HG03045 (cell line): ENCODE measurements at regions not wholly inside any gene's neighbourhood (a gene's known extent, or its start where the extent isn't known, plus 50 kb on each side); places are given as distances from the start of the nearest gene placed in this dataset.
"Not testable (repeated sequence)": the region's sequence is repeated elsewhere in the genome, so short reads cannot be mapped to it uniquely, and the experiment has no call there.

Experiments
- ATAC-seq: cut with Tn5 transposase; IDR thresholded peaks from one replicate; pipeline ENCODE4 v1.9.1; 2021; ENCODE audit warnings: mild to moderate bottlenecking, moderate library complexity; ENCODE audit not compliant: unreplicated experiment

DNA sequence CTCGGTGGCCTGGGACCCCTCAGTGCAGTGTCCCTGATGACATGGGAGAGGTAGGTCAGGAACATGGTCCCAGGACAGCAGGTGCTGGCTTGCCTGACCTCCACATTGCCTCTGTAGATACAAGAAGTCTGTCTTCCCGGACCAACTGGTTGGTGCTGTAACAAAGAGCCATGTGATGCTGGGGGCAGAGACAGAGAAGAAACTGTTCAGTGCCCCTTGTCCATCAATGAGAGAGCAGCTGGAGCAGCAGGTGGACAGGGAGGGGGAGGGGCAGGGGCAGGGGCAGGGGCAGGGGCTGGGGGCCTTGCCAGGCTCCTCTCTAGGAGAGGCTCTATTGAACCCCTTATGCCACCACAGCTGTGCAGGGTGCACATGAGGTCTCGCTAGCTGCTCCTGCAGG is 191.8 kb downstream of the KLRB1 start:
- not testable (repeated sequence) for ATAC-seq

- ATAC-seq: not testable (repeated sequence)
These were observed 193.9 kb downstream of the KLRB1 start for GRCh38 chr12:9413862-9414261.

DNA sequence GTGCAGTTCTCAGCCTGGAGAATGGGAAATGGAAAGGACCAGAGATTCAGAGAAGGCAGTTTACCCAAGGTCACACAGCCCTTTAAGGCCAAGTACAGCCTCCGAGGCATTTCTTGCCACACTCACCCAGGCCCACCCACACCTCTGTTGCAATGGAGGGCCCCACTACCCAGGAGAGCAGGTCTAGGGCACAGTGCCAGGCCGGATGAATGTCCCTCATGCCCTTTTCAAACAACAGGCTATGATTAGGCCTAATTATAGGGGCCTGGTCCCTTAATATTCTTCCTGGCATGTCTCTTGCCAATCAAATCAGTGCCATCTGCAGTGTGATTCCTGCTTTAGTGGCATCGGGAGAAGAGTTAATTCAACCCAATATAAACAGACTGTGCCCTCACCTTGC is 195.3 kb downstream of the KLRB1 start:
- ATAC-seq: not testable (repeated sequence)

DNA sequence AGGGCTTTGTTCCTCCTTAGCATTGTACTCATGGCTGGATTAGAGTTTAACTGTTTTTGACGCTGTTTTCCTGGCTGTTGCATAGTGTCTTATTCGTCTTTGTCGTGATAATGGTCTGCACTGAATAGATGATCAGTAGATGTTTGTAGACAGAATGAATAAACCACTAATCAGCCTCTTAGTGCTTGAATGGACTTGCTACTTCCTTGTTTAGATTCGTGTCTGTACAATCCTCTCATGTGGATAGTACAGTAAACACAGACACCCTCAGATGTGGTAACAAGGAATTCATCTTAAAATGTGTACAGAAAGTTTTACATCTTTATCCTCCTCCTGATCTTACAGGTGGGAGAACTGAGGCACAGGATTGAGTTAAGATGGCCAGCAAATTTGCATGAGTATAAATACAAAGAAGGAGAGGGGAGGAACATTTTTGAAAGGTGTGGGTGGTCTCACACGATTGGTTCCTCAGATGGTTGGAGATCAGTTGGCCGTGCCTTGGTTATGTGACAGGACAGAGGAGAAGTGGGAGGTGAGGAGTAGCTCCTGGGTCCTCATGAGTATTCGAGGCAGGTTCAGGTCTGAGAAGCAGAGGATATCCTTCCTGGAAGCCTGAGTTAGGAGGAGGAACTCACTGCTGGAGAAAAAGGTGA is 196.0 kb downstream of the KLRB1 start:
- not testable (repeated sequence) for ATAC-seq

- ATAC-seq: not testable (repeated sequence)
These were observed 199.2 kb upstream of the PZP start for GRCh38 chr12:9407425-9407748.

DNA sequence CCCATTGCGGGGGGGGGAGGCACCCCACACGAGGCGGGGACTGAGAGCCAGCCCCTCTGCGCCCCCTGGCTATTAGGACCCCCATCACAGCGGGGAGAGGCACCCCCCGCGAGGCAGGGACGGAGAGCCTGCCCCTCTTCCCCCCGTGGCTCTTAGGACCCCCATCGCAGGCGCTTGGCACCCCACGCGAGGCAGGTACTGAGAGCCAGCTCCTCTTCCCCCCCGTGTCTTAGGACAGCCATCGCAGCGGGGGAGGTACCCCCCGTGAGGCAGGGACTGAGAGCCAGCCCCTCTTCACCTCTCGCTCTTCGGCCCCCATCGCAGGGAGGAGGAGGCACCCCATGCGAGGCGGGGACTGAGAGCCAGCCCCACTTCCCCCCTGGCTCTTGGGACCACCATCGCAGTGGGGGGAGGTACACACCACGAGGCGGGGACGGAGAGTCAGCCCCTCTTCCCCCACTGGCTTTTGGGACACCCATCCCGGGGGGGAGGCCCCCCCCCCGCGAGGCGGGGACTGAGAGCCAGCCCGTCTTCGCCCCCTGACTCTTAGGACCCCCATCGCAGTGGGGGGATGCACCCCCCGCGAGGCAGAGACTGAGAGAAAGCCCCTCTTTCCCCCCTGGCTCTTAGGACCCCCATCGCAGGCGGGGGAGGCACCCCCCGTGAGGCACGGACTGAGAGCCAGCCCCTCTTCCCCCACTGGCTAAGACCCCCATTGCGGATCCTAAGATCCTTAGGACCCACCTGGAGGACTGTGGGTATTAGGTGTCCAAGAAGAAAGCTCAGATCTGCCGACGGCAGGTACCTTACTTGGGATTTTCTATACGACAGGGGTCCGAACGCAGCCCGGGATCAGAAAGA is 198.6 kb upstream of the PZP start:
- ATAC-seq: no peak

DNA sequence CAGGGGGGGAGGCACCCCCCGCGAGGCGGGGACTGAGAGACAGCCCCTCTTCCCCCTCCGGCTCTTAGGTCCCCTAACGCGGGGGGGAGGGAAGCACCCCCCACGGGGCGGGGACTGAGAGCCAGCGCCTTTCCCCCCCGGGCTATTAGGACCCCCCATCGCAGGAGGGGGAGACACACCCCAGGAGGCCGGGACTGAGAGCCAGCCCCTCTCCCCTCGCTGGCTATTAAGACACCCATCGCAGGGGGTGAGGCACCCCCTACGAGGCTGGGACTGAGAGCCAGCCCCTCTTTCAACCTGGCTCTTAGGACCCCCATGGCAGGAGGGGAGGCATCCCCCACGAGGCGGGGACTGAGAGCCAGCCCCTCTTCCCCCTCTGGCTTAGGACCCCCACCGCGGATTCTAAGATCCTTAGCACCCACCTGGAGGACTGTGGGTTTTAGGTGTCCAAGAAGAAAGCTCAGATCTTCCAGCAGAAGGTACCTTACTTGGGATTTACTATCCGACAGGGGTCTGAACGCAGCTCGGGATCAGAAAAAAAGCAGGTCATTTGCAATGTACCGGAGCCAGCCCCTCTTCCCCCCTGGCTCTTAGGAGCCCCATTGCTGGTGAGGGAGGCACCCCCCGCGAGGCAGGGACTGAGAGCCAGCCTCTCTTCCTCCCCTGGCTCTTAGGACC is 197.8 kb upstream of the PZP start:
- ATAC-seq: no peak

DNA sequence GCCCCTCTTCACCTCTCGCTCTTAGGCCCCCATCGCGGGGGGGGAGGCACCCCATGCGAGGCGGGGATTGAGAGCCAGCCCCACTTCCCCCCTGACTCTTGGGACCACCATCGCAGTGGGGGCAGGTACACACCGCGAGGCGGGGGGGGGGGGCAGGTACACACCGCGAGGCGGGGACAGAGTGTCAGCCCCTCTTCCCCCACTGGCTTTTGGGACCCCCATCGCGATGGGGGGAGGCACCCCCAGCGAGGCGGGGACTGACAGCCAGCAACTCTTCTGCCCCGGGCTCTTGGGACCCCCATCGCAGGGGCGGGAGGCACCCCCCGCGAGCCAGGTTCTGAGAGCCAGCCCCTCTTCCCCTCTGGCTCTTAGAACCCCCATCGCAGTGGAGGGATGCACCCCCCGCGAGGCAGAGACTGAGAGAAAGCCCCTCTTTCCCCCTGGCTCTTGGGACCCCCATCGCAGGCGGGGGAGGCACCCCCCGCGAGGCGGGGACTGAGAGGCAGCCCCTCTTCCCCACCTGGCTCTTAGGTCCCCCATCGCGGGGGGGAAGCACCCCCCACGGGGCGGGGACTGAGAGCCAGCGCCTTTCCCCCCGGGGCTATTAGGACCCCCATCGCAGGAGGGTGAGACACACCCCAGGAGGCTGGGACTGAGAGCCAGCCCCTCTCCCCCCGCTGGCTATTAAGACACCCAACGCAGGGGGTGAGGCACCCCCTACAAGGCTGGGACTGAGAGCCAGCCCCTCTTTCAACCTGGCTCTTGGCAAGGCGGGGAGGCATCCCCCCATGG is 196.5 kb upstream of the PZP start:
- ATAC-seq: no peak

DNA sequence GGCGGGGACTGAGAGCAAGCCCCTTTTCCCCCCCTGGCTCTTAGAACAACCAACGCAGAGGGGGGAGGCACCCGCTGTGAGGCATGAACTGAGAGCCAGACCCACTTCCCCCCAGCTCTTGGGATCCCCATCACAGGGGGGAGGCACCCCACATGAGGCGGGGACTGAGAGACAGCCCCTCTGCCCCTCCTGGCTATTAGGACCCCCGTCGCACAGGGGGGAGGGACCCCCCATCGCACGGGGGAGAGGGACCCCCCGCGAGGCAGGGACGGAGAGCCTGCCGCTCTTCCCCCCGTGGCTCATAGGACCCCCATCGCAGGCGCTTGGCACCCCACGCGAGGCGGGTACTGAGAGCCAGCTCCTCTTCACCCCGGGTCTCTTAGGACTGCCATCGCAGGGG is 195.8 kb upstream of the PZP start:
- no peak for ATAC-seq

DNA sequence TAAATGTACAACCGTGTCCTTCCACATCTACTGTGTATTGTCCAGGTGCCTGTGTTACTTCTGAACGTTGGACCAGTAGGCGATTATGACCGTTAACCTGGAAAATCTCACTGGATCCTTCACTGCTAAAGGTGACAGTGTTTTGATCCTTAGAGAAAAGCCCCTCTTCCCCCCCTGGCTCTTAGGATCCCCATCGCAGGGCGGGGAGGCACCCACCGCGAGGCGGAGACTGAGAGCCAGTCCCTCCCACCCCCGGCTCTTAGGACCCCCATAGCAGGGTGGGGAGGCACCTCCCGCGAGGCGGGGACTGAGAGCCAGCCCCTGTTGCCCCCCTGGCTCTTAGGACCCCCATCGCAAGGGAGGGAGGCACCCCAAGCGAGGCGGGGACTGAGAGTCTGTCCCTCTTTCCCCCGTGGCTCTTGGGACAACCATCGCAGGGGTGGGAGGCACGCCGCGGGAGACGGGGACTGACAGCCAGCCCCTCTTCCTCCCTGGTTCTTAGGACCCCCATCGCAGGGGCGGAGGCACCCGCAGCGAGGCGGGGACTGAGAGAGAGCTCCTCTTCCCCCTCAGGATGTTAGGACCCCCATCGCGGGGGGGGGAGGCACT is 194.3 kb upstream of the PZP start:
- not testable (repeated sequence) for ATAC-seq

GRCh38 chr12:9396367-9396766 is 188.2 kb upstream of the PZP start:
- ATAC-seq: not testable (repeated sequence)

DNA sequence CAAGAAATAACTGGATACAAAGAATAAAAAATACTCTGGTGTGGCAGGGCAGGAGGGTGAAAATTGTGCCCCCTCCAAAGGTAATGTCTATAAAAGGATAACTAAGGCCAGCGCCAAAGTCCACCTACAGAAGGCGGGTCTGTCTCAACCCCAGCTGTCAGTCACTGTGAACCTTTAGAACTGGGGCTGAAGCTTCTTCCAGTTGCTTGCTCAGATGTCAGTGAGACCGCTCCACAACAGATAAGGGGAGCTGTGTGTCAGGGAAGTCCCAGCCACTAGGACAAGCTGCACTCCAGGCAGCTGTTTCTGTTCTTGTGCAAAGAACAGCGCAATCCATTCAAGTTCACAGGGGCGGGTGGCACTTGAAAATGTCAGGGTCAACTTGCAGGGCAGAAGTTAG is 187.0 kb upstream of the PZP start:
- not testable (repeated sequence) for ATAC-seq

DNA sequence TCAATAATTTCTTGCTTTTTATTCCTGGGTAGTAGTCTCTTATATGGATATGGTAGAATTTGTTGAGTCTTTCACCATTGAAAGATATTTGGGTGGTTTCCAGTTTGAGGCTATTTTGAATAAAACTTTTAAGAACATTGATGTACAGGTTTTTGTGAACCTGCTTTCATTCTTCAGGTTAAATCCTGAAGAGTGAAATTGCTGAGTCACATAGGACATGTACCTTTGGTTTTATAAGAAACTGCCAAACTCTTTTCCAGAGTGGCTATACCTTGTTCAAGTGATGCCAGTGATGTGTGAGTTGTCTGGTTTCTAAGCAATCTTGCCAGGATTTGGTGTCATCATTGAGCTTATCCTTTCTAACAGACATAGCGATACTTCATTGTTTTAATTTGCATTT is 184.6 kb upstream of the PZP start:
- ATAC-seq: no peak

- ATAC-seq: no peak
These were observed 183.6 kb upstream of the PZP start for GRCh38 chr12:9391815-9392214.

DNA sequence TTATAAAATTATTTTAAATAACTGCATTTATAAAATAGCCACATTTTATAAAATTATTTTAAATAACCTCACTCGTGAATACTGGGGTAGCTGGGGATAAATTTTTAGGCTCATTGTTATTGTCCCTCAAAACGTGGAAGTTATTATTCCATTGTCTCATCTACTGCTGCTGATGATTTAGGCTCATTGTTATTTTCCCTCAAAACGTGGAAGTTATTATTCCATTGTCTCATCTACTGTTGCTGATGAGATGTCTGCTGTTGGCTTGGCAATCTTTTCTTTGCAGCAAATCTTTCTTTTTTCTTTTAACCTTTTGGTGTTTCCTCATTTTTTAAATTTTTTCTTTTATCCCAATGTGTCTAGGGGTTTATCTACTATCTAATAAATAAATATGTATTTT is 182.6 kb upstream of the PZP start:
- ATAC-seq: no peak

GRCh38 chr12:9389796-9390195 is 181.6 kb upstream of the PZP start:
- no peak for ATAC-seq

GRCh38 chr12:9388379-9388778 is 180.2 kb upstream of the PZP start:
- ATAC-seq: no peak

- no peak for ATAC-seq
These were observed 179.3 kb upstream of the PZP start for GRCh38 chr12:9387450-9387849.

DNA sequence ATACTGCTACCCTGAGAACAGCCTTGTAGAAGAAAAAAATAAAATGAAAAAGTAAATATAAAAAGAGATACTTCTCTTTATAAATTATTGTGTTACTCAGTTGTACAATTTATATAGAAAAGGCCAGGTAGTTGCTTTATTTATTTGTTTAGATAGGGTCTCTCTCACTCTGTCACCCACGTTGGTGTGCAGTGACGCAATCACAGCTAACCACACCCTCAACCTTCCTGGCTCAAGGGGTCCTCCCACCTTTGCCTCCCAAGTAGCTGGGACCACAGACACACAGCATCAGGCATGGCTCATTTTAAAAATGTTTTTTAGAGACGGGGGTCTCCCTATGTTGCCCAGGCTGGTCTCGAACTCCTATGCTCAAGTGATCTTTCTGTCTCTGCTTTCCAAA is 175.4 kb upstream of the PZP start:
- no peak for ATAC-seq

DNA sequence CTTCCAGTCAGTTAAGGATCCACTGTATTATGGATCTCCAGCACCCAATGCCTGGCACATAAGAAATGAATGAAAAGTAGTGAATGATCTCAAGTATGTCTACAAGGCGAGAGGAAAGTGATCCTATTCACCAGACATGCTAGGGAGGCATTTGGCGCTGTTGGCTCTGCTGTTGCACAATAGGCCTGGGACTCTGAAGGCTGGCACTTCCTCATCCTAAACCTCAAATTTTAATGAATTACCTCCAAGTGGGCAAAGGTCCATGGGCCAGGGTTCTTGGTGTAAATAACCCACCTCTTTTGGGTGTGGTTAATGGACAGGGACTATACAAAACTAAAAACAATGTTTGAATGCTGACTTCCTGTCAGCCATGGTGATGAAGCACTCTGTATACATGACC is 173.4 kb upstream of the PZP start:
- ATAC-seq: no peak

DNA sequence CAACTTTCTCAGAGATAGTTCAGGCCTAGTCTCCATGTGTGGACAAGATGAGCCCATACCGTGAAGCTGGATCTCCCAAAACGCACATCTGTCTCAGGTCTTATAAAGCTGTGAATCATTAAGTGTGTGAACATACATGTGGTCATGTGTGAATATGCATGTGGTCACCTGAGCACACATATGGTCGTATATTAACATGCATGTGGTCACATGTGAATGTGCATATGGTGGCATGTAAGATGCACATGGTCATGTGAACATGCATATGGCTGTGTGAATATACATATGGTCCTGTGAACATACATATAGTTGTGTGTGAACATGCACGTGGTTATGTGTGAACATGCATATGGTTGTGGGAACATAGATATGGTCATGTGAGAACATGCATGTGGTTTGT is 172.5 kb upstream of the PZP start:
- no peak for ATAC-seq
